GM23338 (cell line): ENCODE measurements at regions not wholly inside any gene's neighbourhood (a gene's known extent, or its start where the extent isn't known, plus 50 kb on each side); places are given as distances from the start of the nearest gene placed in this dataset.
A peak's percentile ranks its signal among the peaks of the same experiment; 100 is the strongest.

Experiments
- ATAC-seq: fragments of 200-7000 bp; cut with Tn5 transposase; 3 replicates; pipeline ENCODE4 v1.9.1; 2020
- DNase-seq: peaks from one replicate; pipeline ENCODE4 v3.0.0-alpha.2; 2015; ENCODE audit warnings: low spot score
- H2AFZ ChIP-seq: fragments of 200-600 bp; sonication (generic); 2 replicates; pipeline ENCODE4 v1.8.0; 2016; ENCODE audit warnings: antibody characterized with exemption, mild to moderate bottlenecking, moderate library complexity
- H3F3A ChIP-seq: fragments of 200-600 bp; sonication (generic); replicated peaks from 2 replicates; pipeline ENCODE4 v1.8.0; 2017; ENCODE audit warnings: antibody characterized with exemption, mixed run types, low read depth
- H3K27ac ChIP-seq: fragments of 200-600 bp; sonication (generic); 2 replicates; pipeline ENCODE4 v1.6.1; 2016; ENCODE audit warnings: low read depth
- H3K27me3 ChIP-seq: fragments of 200-600 bp; sonication (generic); 2 replicates; pipeline ENCODE4 v1.8.0; 2016; ENCODE audit warnings: mild to moderate bottlenecking, mixed run types, moderate library complexity; ENCODE audit not compliant: insufficient read depth
- H3K36me3 ChIP-seq: fragments of 200-600 bp; sonication (generic); 2 replicates; pipeline ENCODE4 v1.8.0; 2016; ENCODE audit warnings: mild to moderate bottlenecking; ENCODE audit not compliant: insufficient read depth
- H3K4me1 ChIP-seq: fragments of 200-600 bp; sonication (generic); 2 replicates; pipeline ENCODE4 v1.8.0; 2016; ENCODE audit warnings: mild to moderate bottlenecking, moderate library complexity; ENCODE audit not compliant: insufficient read depth
- H3K4me2 ChIP-seq: fragments of 200-600 bp; sonication (generic); 2 replicates; pipeline ENCODE4 v1.7.1; 2017; ENCODE audit warnings: mixed run types
- H3K4me3 ChIP-seq: fragments of 200-600 bp; sonication (generic); 2 replicates; pipeline ENCODE4 v1.6.1; 2016; ENCODE audit warnings: mixed run types
- H3K79me2 ChIP-seq: fragments of 200-600 bp; sonication (generic); replicated peaks from 2 replicates; pipeline ENCODE4 v1.8.0; 2017; ENCODE audit warnings: mild to moderate bottlenecking; ENCODE audit not compliant: insufficient read depth
- H3K9me2 ChIP-seq: fragments of 200-600 bp; sonication (generic); 2 replicates; pipeline ENCODE4 v1.8.0; 2017; ENCODE audit not compliant: insufficient read depth
- H4K20me1 ChIP-seq: fragments of 200-600 bp; sonication (generic); replicated peaks from 2 replicates; pipeline ENCODE4 v1.8.0; 2017; ENCODE audit warnings: mild to moderate bottlenecking; ENCODE audit not compliant: insufficient read depth
- H3K27ac Mint-ChIP-seq: 2 replicates; pipeline ENCODE4 v1.8.0; 2020; ENCODE audit warnings: inconsistent platforms, mild to moderate bottlenecking, moderate library complexity, mixed read lengths
- H3K27me3 Mint-ChIP-seq: 3 replicates; pipeline ENCODE4 v1.8.0; 2022; ENCODE audit warnings: low read depth, mild to moderate bottlenecking, moderate library complexity, mixed read lengths, inconsistent platforms; ENCODE audit not compliant: insufficient read depth, poor library complexity
- H3K36me3 Mint-ChIP-seq: 3 replicates; pipeline ENCODE4 v1.8.0; 2021; ENCODE audit warnings: low read depth, mild to moderate bottlenecking, inconsistent platforms, moderate library complexity, mixed read lengths
- H3K4me1 Mint-ChIP-seq: 3 replicates; pipeline ENCODE4 v1.8.0; 2020; ENCODE audit warnings: mild to moderate bottlenecking, inconsistent platforms, mixed read lengths
- H3K4me3 Mint-ChIP-seq: 3 replicates; pipeline ENCODE4 v1.8.0; 2021; ENCODE audit warnings: moderate library complexity, mild to moderate bottlenecking, inconsistent platforms, mixed read lengths
- H3K9me3 Mint-ChIP-seq: 3 replicates; pipeline ENCODE4 v1.8.0; 2020; ENCODE audit warnings: moderate library complexity, mild to moderate bottlenecking, inconsistent platforms, mixed read lengths
- CREB1 ChIP-seq: fragments of 250-450 bp; sonication (Bioruptor Pico); IDR thresholded peaks from 2 replicates; pipeline ENCODE4 v1.5.0; 2020; ENCODE audit warnings: low read depth, mild to moderate bottlenecking, moderate library complexity
- CTCF ChIP-seq, 2 experiments: fragments of 200-600 bp in 1 of 2; sonication (generic) in 1 of 2; conservative IDR thresholded peaks; 2 replicates each; pipeline versions ENCODE4 v1.5.1 to v1.6.1; 2016 to 2017; ENCODE audit warnings: antibody characterized with exemption in 2 of 2, low read depth in 2 of 2, mild to moderate bottlenecking in 2 of 2, moderate library complexity in 1 of 2
- ETS1 ChIP-seq: IDR thresholded peaks from 2 replicates; pipeline ENCODE4 v1.6.1; 2016; ENCODE audit warnings: antibody characterized with exemption
- EZH2 ChIP-seq: fragments of 200-600 bp; sonication (generic); IDR thresholded peaks from one replicate; pipeline ENCODE4 v1.8.0; 2017; ENCODE audit warnings: antibody characterized with exemption, mild to moderate bottlenecking, low read depth; ENCODE audit not compliant: unreplicated experiment
- EZH2phosphoT487 ChIP-seq: fragments of 200-600 bp; sonication (generic); IDR thresholded peaks from one replicate; pipeline ENCODE4 v1.8.1; 2018; ENCODE audit warnings: antibody characterized with exemption; ENCODE audit not compliant: unreplicated experiment
- JUNB ChIP-seq: IDR thresholded peaks from one replicate; pipeline ENCODE4 v1.6.1; 2016; ENCODE audit warnings: antibody characterized with exemption; ENCODE audit not compliant: unreplicated experiment
- NANOG ChIP-seq: IDR thresholded peaks from 2 replicates; pipeline ENCODE4 v1.6.1; 2016; ENCODE audit warnings: antibody characterized with exemption, borderline replicate concordance
- POLR2AphosphoS5 ChIP-seq: IDR thresholded peaks from 2 replicates; pipeline ENCODE4 v1.6.1; 2016; ENCODE audit warnings: antibody characterized with exemption, low read depth
- ZNF114 ChIP-seq: fragments of 250-450 bp; sonication (Bioruptor Pico); IDR thresholded peaks from 2 replicates; pipeline ENCODE4 v1.5.0; 2020; ENCODE audit warnings: mild to moderate bottlenecking, moderate library complexity
- ZNF331 ChIP-seq: fragments of 250-450 bp; sonication (Bioruptor Pico); IDR thresholded peaks from 2 replicates; pipeline ENCODE4 v1.5.0; 2020; ENCODE audit warnings: low read depth, mild to moderate bottlenecking, moderate library complexity
- ZNF462 ChIP-seq: fragments of 250-450 bp; sonication (Bioruptor Pico); IDR thresholded peaks from 2 replicates; pipeline ENCODE4 v1.5.0; 2020; ENCODE audit warnings: mild to moderate bottlenecking, moderate library complexity

DNA sequence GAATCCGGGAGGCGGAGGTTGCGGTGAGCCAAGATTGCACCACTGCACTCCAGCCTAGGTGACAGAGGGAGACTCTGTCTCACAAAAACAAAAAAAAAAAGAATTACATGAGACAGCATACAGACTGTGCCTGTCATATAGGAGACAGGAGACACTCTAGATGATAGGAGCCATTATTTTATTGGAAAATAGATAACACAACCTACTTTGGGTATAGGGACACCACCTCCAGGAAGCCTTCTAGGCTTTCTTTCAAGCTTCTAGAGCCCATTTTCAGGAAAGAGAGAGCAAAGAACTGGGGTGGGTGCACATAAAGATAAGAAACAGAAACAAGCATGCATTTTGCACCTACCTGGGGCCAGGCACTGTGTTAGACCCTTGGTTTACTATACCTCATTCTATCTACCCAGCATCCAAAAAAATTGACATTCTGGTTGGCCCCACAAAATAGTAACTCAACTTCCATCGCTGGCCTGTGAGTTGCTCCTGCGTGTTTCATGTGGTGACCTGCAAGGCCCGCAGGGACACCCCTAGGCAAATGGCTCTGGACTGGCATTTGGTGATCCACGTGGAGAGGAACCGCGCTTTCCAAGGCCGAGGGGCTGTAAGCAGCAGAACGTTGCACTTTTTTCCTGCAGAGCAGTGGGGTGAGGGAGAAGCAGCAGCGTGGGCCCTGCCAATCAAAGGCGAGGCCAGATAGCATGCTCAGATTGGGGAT is 57.1 kb upstream of the CACUL1 start:
- no peak overlapping the region for H3K4me3 Mint-ChIP-seq
- H3K36me3 ChIP-seq = no peaks in the 10 kb centered on the region
- ATAC-seq (no peak), DNase-seq (no peak)
- no peaks in the 10 kb centered on the region for H3K27me3 ChIP-seq
- no peaks in the 10 kb centered on the region for H3K36me3 Mint-ChIP-seq
- no peak overlapping the region for H3K4me2 ChIP-seq
- no peak overlapping the region for H3K27ac ChIP-seq
- H3K27me3 Mint-ChIP-seq = peaks cover 5% of the 10 kb centered on the region
- no peaks in the 10 kb centered on the region for H3K79me2 ChIP-seq
- H3F3A ChIP-seq = no peaks in the 10 kb centered on the region
- H2AFZ ChIP-seq = peak overlapping the region; percentile 81; the same call in 1 of the 2 replicates
- no peak overlapping the region for H3K4me3 ChIP-seq
- no peaks in the 10 kb centered on the region for H3K4me1 ChIP-seq
- H3K9me3 Mint-ChIP-seq = no peaks in the 10 kb centered on the region
- H4K20me1 ChIP-seq = no peaks in the 10 kb centered on the region
- TF ChIP-seq CTCF (conservative IDR thresholded peaks at IDR 0.05; ENCODE audit: low read depth in 2 of 2) (no peak), CREB1 (CRISPR knock-in tag) (no peak), EZH2phosphoT487 (no peak), ETS1 (no peak), ZNF114 (CRISPR knock-in tag) (no peak), ZNF331 (CRISPR knock-in tag) (no peak), ZNF462 (CRISPR knock-in tag) (no peak), EZH2 (no peak), POLR2AphosphoS5 (no peak), JUNB (no peak), NANOG (no peak)
- no peaks in the 10 kb centered on the region for H3K9me2 ChIP-seq
- H3K27ac Mint-ChIP-seq = no peak overlapping the region
- peaks cover 4% of the 10 kb centered on the region; the same call in 1 of the 3 replicates for H3K4me1 Mint-ChIP-seq
